H9 (cell line): ENCODE measurements at regions not wholly inside any gene's neighbourhood (a gene's known extent, or its start where the extent isn't known, plus 50 kb on each side); places are given as distances from the start of the nearest gene placed in this dataset.

Experiments
- DNase-seq: peaks from one replicate; pipeline ENCODE4 v3.0.0-alpha.2; 2017
- H2AFZ ChIP-seq: one replicate; pipeline ENCODE4 v1.6.1; 2013; ENCODE audit warnings: mild to moderate bottlenecking, low read length, control low read depth, moderate library complexity
- H2AK5ac ChIP-seq: 2 replicates; pipeline ENCODE4 v1.6.1; 2013; ENCODE audit warnings: low read length, control low read depth, mixed read lengths; ENCODE audit not compliant: insufficient read length
- H2BK120ac ChIP-seq: one replicate; pipeline ENCODE4 v1.6.1; 2013; ENCODE audit warnings: low read depth, mild to moderate bottlenecking, low read length, control low read depth, inconsistent platforms; ENCODE audit not compliant: poor library complexity, severe bottlenecking
- H2BK12ac ChIP-seq: 2 replicates; pipeline ENCODE4 v1.6.1; 2013; ENCODE audit warnings: low read length, control low read depth, mixed read lengths, low read depth; ENCODE audit not compliant: insufficient read length
- H2BK15ac ChIP-seq: 2 replicates; pipeline ENCODE4 v1.6.1; 2013; ENCODE audit warnings: low read depth, low read length, control low read depth
- H2BK20ac ChIP-seq: one replicate; pipeline ENCODE4 v1.6.1; 2013; ENCODE audit warnings: low read depth, mild to moderate bottlenecking, low read length, control low read depth, inconsistent platforms; ENCODE audit not compliant: poor library complexity, severe bottlenecking
- H2BK5ac ChIP-seq: 2 replicates; pipeline ENCODE4 v1.6.1; 2013; ENCODE audit warnings: low read length, control low read depth, mixed read lengths; ENCODE audit not compliant: insufficient read length
- H3K14ac ChIP-seq: 2 replicates; pipeline ENCODE4 v1.6.1; 2013; ENCODE audit warnings: low read length, control low read depth; ENCODE audit not compliant: insufficient read depth
- H3K18ac ChIP-seq: 2 replicates; pipeline ENCODE4 v1.6.1; 2013; ENCODE audit warnings: low read depth, mild to moderate bottlenecking, mixed read lengths, low read length, control low read depth; ENCODE audit not compliant: insufficient read length
- H3K23ac ChIP-seq: 2 replicates; pipeline ENCODE4 v1.6.1; 2013; ENCODE audit warnings: low read length, control low read depth, mixed read lengths, low read depth; ENCODE audit not compliant: insufficient read length
- H3K23me2 ChIP-seq: 2 replicates; pipeline ENCODE4 v1.6.1; 2013; ENCODE audit warnings: low read depth, mild to moderate bottlenecking, mixed read lengths, low read length, control low read depth; ENCODE audit not compliant: insufficient read length, poor library complexity, severe bottlenecking
- H3K27ac ChIP-seq: 2 replicates; pipeline ENCODE4 v1.5.1; 2013; ENCODE audit warnings: low read length, control low read depth, mixed read lengths, low read depth; ENCODE audit not compliant: insufficient read length
- H3K27me3 ChIP-seq: 2 replicates; pipeline ENCODE4 v1.6.1; 2013; ENCODE audit warnings: low read length, control low read depth, inconsistent platforms; ENCODE audit not compliant: insufficient read depth
- H3K4ac ChIP-seq: 2 replicates; pipeline ENCODE4 v1.6.1; 2013; ENCODE audit warnings: low read depth, mild to moderate bottlenecking, control low read depth, inconsistent platforms, low read length, moderate library complexity
- H3K4me1 ChIP-seq: 2 replicates; pipeline ENCODE4 v1.6.1; 2013; ENCODE audit warnings: low read length, control low read depth, inconsistent platforms; ENCODE audit not compliant: insufficient read depth
- H3K4me2 ChIP-seq: 2 replicates; pipeline ENCODE4 v1.6.1; 2013; ENCODE audit warnings: low read length, control low read depth, mixed read lengths; ENCODE audit not compliant: insufficient read length, insufficient read depth
- H3K56ac ChIP-seq: 2 replicates; pipeline ENCODE4 v1.6.1; 2013; ENCODE audit warnings: low read depth, mild to moderate bottlenecking, mixed read lengths, low read length, control low read depth; ENCODE audit not compliant: insufficient read length
- H3K79me1 ChIP-seq: 2 replicates; pipeline ENCODE4 v1.6.1; 2013; ENCODE audit warnings: low read depth, mild to moderate bottlenecking, moderate library complexity, low read length, control low read depth, inconsistent platforms; ENCODE audit not compliant: insufficient read depth, poor library complexity, severe bottlenecking
- H3K79me2 ChIP-seq: 2 replicates; pipeline ENCODE4 v1.6.1; 2013; ENCODE audit warnings: low read length, control low read depth, inconsistent platforms; ENCODE audit not compliant: insufficient read depth
- H3K9ac ChIP-seq: 2 replicates; pipeline ENCODE4 v1.6.1; 2013; ENCODE audit warnings: low read length, control low read depth, mixed read lengths; ENCODE audit not compliant: insufficient read length; ENCODE audit errors: extremely low read depth
- H3K9me3 ChIP-seq: one replicate; pipeline ENCODE4 v1.6.1; 2013; ENCODE audit warnings: low read depth, low read length, inconsistent platforms; ENCODE audit not compliant: control insufficient read depth
- H3T11ph ChIP-seq: one replicate; pipeline ENCODE4 v1.6.1; 2013; ENCODE audit warnings: mild to moderate bottlenecking, low read length, control low read depth, inconsistent platforms
- H4K20me1 ChIP-seq: one replicate; pipeline ENCODE4 v1.6.1; 2013; ENCODE audit not compliant: control insufficient read depth, insufficient read length, insufficient read depth
- H4K5ac ChIP-seq: 2 replicates; pipeline ENCODE4 v1.6.1; 2013; ENCODE audit warnings: low read depth, mild to moderate bottlenecking, mixed read lengths, low read length, control low read depth; ENCODE audit not compliant: insufficient read length
- H4K8ac ChIP-seq: replicated peaks from 2 replicates; pipeline ENCODE4 v1.6.1; 2013; ENCODE audit warnings: low read length, control low read depth, mixed read lengths, low read depth; ENCODE audit not compliant: insufficient read length
- H4K91ac ChIP-seq: 2 replicates; pipeline ENCODE4 v1.6.1; 2013; ENCODE audit warnings: low read depth, mild to moderate bottlenecking, moderate library complexity, mixed read lengths, low read length, control low read depth; ENCODE audit not compliant: insufficient read length
- H3K27ac Mint-ChIP-seq, 3 experiments: 2 replicates in 2 of 3; 3 replicates in 1 of 3; pipeline ENCODE4 v1.8.0; 2020 to 2021; ENCODE audit warnings: mixed read lengths in 3 of 3, mild to moderate bottlenecking in 1 of 3, moderate library complexity in 1 of 3
- H3K27me3 Mint-ChIP-seq: 2 replicates; pipeline ENCODE4 v1.8.0; 2021; ENCODE audit warnings: low read depth, mild to moderate bottlenecking, moderate library complexity, mixed read lengths
- H3K36me3 Mint-ChIP-seq, 3 experiments: 2 replicates in 2 of 3; 3 replicates in 1 of 3; pipeline ENCODE4 v1.8.0; 2020 to 2021; ENCODE audit warnings: low read depth in 3 of 3, mixed read lengths in 3 of 3; ENCODE audit not compliant: insufficient read depth in 1 of 3
- H3K4me1 Mint-ChIP-seq, 2 experiments: 2 replicates each; pipeline ENCODE4 v1.8.0; 2020; ENCODE audit warnings: mixed read lengths in 2 of 2
- H3K4me3 Mint-ChIP-seq, 2 experiments: 2 replicates in 1 of 2; 3 replicates in 1 of 2; pipeline ENCODE4 v1.8.0; 2020 to 2021; ENCODE audit warnings: mild to moderate bottlenecking in 2 of 2, mixed read lengths in 2 of 2, moderate library complexity in 1 of 2
- H3K9me3 Mint-ChIP-seq, 2 experiments: 2 replicates in 1 of 2; 3 replicates in 1 of 2; pipeline ENCODE4 v1.8.0; 2020; ENCODE audit warnings: mild to moderate bottlenecking in 2 of 2, mixed read lengths in 2 of 2, moderate library complexity in 1 of 2
- WGBS: extraction: QIAGEN DNeasy Blood & Tissue Kit; methylation state at CpG from one replicate; pipeline ENCODE4 v1.1.7; 2013; ENCODE audit warnings: missing lambda C conversion rate, low lambda C conversion rate, mixed read lengths; ENCODE audit not compliant: insufficient read length; ENCODE audit errors: extremely low coverage; 5-methylcytosine and 5-hydroxymethylcytosine counted together
- TF ChIP-seq, protein P1 (sequence below): fragments of 200-600 bp; sonication (generic); conservative IDR thresholded peaks from 3 replicates; pipeline ENCODE4 v1.8.0; 2021; ENCODE audit warnings: antibody characterized with exemption, mild to moderate bottlenecking

DNA sequence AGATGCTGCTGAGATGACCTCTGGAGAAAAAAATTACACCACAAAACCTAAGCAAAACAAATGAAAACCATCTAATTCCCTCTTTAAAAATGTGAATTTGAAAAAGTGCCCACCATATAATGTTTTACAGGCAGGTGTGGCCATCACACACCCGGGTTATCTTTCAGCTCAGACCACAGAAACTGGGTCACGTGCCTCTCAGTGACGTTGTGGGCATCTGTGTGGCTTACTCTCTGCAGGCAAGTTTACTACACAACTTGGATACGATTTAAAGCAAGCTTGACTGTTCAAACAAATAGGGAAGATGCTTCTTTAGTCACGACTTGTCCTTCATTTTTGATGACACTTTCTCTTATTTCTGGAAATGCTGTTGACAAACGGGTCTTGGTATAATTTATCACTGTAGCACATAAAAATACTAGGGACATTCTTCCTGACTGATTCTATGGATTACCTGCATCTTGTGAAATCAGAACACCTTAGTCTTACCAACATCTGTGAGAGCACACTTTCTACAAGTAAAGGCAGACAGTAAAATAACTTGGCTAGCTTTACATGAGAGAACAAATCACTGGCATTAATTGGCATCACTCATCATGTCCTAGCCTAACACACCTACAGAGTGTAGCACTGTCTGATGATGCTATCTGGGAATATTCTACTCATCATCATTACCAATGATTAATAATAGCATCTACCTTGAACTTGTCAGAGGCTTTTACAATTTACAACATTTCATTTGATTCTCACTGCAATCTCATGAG is 89.3 kb upstream of the EDEM3 start:
- no peak for DNase-seq
- Mint-ChIP-seq H3K4me1 (peaks cover 3 to 7% of the 10 kb centered on the region in 2 experiments; a peak in 3 of 4 replicates), H3K27me3 (no peaks in the 10 kb centered on the region; the same call in 1 of the 2 replicates), H3K9me3 (no peaks in the 10 kb centered on the region), H3K36me3 (peaks cover 0 to 2% (median 0%) of the 10 kb centered on the region in 3 experiments; a peak in 2 of 7 replicates), H3K4me3 (no peak overlapping the region), H3K27ac (no peak overlapping the region)
- no peak overlapping the region for H3K4ac ChIP-seq
- TF ChIP-seq, protein P1, sequence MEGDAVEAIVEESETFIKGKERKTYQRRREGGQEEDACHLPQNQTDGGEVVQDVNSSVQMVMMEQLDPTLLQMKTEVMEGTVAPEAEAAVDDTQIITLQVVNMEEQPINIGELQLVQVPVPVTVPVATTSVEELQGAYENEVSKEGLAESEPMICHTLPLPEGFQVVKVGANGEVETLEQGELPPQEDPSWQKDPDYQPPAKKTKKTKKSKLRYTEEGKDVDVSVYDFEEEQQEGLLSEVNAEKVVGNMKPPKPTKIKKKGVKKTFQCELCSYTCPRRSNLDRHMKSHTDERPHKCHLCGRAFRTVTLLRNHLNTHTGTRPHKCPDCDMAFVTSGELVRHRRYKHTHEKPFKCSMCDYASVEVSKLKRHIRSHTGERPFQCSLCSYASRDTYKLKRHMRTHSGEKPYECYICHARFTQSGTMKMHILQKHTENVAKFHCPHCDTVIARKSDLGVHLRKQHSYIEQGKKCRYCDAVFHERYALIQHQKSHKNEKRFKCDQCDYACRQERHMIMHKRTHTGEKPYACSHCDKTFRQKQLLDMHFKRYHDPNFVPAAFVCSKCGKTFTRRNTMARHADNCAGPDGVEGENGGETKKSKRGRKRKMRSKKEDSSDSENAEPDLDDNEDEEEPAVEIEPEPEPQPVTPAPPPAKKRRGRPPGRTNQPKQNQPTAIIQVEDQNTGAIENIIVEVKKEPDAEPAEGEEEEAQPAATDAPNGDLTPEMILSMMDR = no peak
- H3T11ph ChIP-seq = no peak overlapping the region
- H3K23me2 ChIP-seq = no peaks in the 10 kb centered on the region
- no peaks in the 10 kb centered on the region for H3K9me3 ChIP-seq
- no peak overlapping the region for H3K27ac ChIP-seq
- H4K91ac ChIP-seq = no peak overlapping the region
- no peak overlapping the region for H3K9ac ChIP-seq
- H4K5ac ChIP-seq = no peak overlapping the region
- H3K79me2 ChIP-seq = no peaks in the 10 kb centered on the region
- H2AFZ ChIP-seq = no peak overlapping the region
- H2AK5ac ChIP-seq = no peak overlapping the region
- H4K20me1 ChIP-seq = no peaks in the 10 kb centered on the region
- H3K23ac ChIP-seq = no peak overlapping the region
- H4K8ac ChIP-seq = no peak overlapping the region
- no peak overlapping the region for H3K14ac ChIP-seq
- no peak overlapping the region for H2BK120ac ChIP-seq
- no CpG with 5 or more reads among the region's 6 CpGs for WGBS
- H2BK20ac ChIP-seq = no peak overlapping the region
- H3K18ac ChIP-seq = no peak overlapping the region
- no peak overlapping the region for H2BK12ac ChIP-seq
- no peak overlapping the region for H3K56ac ChIP-seq
- no peaks in the 10 kb centered on the region for H3K4me1 ChIP-seq
- H3K79me1 ChIP-seq = no peaks in the 10 kb centered on the region
- H2BK5ac ChIP-seq = no peak overlapping the region
- no peaks in the 10 kb centered on the region for H3K27me3 ChIP-seq
- no peak overlapping the region for H3K4me2 ChIP-seq
- H2BK15ac ChIP-seq = no peak overlapping the region
